NAMALWA (cell line): ENCODE measurements at regions not wholly inside any gene's neighbourhood (a gene's known extent, or its start where the extent isn't known, plus 50 kb on each side); places are given as distances from the start of the nearest gene placed in this dataset.
"Not testable (repeated sequence)": the region's sequence is repeated elsewhere in the genome, so short reads cannot be mapped to it uniquely, and the experiment has no call there.

Experiments used
- DNase-seq: peaks from one replicate; pipeline ENCODE4 v3.0.0-alpha.2; 2015; ENCODE audit warnings: low spot score

DNA sequence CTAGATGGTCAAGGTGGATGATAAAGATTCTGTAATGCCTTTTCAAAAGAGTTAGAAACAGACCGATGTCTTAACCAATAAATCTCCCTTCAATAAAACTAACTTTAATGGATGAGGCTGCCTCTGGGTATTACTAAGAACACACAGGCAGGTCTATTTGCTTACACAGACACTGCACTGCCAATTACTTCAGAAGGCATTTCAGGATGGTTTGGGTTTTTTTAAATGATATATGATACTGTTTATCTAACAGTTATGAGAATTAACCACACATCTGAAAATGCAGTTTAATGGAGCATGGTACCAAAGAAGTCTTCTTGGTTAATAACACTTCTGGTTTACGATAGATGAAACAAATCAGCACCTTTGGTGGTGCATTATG is 367.9 kb upstream of the GRAMD2B start:
- no peak for DNase-seq

DNA sequence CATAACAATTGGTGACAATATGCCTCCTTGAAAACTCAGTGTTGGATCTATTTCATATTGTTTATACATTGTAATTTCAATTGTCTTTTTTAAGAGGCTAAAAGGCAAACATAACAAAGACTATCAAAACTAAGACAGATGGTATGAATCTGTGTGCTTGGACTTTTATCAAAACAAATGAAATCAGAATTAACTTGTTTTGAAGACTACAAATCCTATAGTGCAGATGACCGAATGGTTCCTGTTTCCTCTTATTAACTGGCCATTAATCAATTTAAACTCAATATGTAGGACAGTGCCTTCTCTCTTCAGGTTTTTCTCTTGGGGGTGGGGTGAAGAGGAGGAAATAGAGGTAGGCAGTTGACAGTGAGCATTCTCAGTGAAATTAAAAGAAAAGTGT is 366.9 kb upstream of the GRAMD2B start:
- DNase-seq: no peak

GRCh38 chr5:126056851-126057622 is 366.2 kb upstream of the GRAMD2B start:
- no peak for DNase-seq

- DNase-seq: not testable (repeated sequence)
Observed at GRCh38 chr5:126058392-126058791, 364.8 kb upstream of the GRAMD2B start.

DNA sequence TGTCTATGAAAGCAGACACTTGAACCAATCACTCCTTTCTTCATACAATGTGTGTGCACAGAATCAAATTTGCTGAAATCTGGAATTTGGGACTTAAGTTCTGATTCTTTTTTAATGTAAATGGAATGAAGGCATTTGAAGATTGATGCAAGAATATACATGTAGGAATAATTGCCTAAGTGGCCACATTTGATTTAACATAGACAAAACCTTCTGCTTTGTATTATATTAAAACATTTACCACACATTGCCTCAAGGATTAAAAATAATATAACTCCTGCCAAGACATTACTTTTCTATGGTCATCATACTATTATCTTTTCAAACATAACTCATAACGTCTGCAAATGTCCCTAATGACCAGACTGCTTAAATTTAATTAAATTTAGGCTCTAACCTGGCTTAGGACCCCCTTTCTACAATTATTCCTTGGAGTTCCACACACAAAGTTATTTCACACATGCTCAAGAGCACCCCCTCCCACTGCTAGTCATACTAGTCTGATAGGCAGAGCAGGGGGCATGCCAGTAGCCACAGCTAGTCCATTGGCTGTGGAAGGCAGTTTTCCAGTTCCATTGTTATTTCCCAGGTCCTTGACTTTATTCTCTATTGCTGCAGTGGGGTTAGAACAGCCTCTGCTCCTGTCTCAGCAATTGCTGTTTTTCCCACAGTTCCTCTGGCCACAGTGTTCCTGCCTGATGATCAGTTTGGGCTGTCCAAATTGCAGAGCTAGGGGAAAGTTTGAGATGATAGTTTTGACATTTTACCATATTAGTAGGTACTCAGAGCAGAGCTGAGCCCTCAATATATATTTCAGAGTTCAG is 360.6 kb upstream of the GRAMD2B start:
- no peak for DNase-seq

DNA sequence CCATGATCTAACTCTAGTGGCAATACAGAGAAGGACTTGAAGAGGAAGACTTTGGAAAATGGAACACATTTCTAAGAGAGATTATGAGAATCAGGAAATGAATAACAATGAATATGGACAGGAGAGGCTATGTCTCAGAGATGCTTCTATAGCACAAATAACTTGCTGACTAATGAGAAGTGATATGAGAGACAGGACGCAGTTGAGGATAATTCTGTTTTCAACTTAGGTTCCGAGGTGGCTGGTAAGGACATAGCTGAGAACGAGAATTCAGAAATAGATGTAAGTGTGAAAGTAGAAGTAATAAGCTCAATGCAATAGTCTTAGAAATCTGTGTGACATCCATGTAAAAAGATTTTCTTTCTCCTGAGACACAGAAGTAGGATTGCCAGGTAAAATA is 358.1 kb upstream of the GRAMD2B start:
- DNase-seq: no peak

GRCh38 chr5:126066836-126067235 is 356.4 kb upstream of the GRAMD2B start:
- no peak for DNase-seq

- DNase-seq: no peak
Observed at GRCh38 chr5:126067404-126067803, 355.8 kb upstream of the GRAMD2B start.

GRCh38 chr5:126069329-126069728 is 353.9 kb upstream of the GRAMD2B start:
- DNase-seq: no peak

GRCh38 chr5:126070481-126070880 is 352.7 kb upstream of the GRAMD2B start:
- DNase-seq: no peak

GRCh38 chr5:126074538-126074937 is 348.7 kb upstream of the GRAMD2B start:
- DNase-seq: no peak

DNA sequence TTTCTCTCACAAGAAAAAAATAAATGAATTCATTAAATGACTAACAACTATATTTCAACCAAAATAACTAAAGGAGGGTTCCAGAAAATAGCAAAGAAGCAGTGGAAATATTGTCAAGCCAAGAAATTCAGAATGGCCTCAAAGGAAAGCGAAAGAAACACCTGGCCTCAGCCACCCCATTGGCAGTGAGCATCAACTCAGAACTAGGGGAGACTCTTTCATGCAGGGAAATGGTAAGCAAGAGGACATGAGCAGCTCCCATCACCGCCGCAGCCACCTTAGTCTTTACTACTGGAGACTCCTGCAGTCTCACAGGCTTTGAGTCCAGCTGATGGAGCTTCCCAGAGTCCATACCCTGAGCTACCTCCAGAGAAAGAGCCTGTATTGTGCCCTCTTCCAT is 343.9 kb upstream of the GRAMD2B start:
- DNase-seq: no peak

GRCh38 chr5:126081209-126081608 is 342.0 kb upstream of the GRAMD2B start:
- no peak for DNase-seq

GRCh38 chr5:126093041-126093440 is 330.2 kb upstream of the GRAMD2B start:
- DNase-seq: no peak

DNA sequence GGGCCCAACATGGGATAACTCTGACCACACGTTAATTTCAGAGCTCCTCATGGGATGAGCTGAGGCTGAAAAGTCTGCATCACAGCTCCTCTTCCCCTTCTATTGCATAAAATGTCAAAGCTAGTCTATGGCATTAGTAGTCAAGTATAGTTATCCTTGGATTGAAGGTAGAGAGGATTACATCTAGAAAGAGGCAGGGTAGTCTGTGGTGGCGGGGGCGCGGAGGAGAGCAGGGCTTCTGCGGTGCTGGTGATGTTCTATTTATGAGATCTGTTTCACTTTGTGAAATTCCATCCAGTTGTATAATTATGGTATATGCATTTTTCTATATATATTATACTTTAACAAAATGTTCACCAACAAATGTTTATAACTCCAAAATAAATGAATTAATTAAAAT is 329.5 kb upstream of the GRAMD2B start:
- no peak for DNase-seq

DNA sequence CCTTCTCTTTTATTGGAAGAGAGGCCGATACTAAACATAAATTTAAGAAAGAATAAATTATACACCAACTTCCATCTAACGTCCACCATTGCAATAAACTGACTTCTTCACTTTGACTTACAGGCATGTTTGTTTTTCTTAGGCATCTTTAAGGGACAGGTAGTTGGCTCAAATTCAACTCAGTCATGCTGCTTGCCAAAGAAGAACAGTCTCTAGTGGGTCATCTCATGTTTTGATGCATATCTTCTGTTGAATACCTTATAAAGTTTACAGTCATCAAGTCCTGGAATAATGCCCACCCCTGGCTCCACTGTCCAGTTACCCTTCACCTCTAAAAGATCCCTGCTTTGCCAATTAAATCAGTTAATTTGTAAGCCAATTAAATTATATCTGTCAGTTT is 328.2 kb upstream of the GRAMD2B start:
- DNase-seq: no peak

- DNase-seq: no peak
Observed at GRCh38 chr5:126096442-126097006, 326.7 kb upstream of the GRAMD2B start.

DNA sequence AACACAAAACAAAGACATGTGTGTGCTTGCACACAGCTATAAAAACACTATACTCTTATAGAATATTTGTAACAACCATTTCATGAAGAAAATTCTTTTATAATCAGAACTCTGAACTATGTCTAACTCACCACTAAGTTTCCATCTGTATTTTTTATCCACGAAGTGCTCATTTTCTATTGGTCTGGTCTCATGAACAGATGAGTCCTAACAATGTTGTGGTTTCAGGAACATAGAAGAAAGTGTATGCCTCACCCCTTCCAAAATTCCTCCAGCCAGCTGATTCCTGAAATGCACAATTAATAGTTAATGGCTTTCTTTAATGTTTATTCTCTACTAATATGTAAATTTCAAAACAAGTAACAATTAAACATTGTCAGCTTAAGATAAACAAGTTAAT is 325.3 kb upstream of the GRAMD2B start:
- DNase-seq: no peak

DNA sequence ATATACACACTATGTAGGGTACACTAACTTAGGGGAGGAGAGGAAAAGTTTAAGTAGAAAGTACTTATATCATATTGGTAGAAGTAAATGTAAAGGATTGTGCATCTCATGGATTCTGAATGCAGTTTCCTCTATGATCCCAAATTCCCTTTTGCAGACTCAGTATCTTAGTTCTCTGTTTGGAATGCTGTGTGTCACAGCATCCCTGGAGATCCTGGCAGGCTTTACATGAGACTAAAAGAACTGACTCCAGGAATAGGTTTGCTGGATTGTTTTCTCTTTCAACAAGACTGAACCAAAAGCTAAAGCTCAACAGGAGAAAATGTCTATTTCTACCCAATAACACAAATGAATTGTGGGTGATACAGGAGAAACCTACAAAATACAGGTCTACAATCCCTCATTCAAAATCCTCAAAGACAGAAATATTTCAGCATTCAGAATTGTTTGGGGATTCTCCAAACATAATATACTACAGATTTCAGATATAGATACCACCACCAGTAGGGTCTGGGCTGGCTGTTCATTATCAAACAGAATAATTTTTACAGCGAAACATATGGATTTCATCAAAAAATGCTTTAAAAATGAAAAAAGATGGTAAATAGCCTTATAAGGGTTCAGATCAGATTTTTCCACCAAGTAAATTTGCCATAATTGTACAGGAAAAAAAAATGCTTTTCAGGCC is 324.7 kb upstream of the GRAMD2B start:
- DNase-seq: no peak

- DNase-seq: no peak
Observed at GRCh38 chr5:126099077-126099476, 324.1 kb upstream of the GRAMD2B start.

GRCh38 chr5:126100767-126101166 is 322.4 kb upstream of the GRAMD2B start:
- DNase-seq: no peak

- no peak for DNase-seq
Observed at GRCh38 chr5:126101901-126102300, 321.3 kb upstream of the GRAMD2B start.

GRCh38 chr5:126103050-126103449 is 320.2 kb upstream of the GRAMD2B start:
- DNase-seq: no peak
